K562 (cell line): ENCODE measurements at regions not wholly inside any gene's neighbourhood (a gene's known extent, or its start where the extent isn't known, plus 50 kb on each side); places are given as distances from the start of the nearest gene placed in this dataset.

Source experiments
- ATAC-seq: fragments of 200-7000 bp; cut with Tn5 transposase; 3 replicates; pipeline ENCODE4 v1.9.1; 2020; ENCODE audit warnings: moderate library complexity
- BruUV-seq: library from RNA; stranded (reverse); fragments of 400-500 nt; replicated peaks from 2 replicates; lab custom pipeline; 2021; lab: Mats Ljungman, UMichigan
- CTCF ChIA-PET: fragments of 300-600 bp; formaldehyde crosslinking; extraction: SDS; loops from one replicate; lab custom pipeline; 2021; ENCODE audit warnings: low intra/inter-chr PET ratio; lab: Yijun Ruan, JAX
- POLR2A ChIA-PET: fragments of 300-600, 350-650 bp; sonication (Branson Sonifier 250); formaldehyde crosslinking; extraction: SDS; loops from one replicate; lab custom pipeline; 2021; ENCODE audit warnings: antibody characterized with exemption, inconsistent platforms; lab: Yijun Ruan, JAX
- DNase-seq, 4 experiments: peaks; one replicate each; pipeline versions ENCODE4 v3.0.0 to v3.0.0-alpha.2; 2011 to 2018; ENCODE audit warnings: low spot score in 3 of 4, mixed read lengths in 3 of 4; ENCODE audit errors: extremely low read depth in 1 of 4
- FAIRE-seq: peaks from 2 replicates; lab custom pipeline; 2011; peaks lifted over from hg19 to GRCh38; lab: Jason Lieb, UNC
- H2AFZ ChIP-seq: 2 replicates; pipeline ENCODE4 v1.6.0; 2011; ENCODE audit warnings: low read depth, low read length, control low read depth, inconsistent platforms
- H3K27ac ChIP-seq: fragments of 200-600 bp; 3 replicates; pipeline ENCODE4 v1.8.0; 2011; ENCODE audit warnings: low read depth, mild to moderate bottlenecking, control low read depth, inconsistent platforms, low read length, moderate library complexity, mixed read lengths; ENCODE audit errors: extremely low read depth
- H3K27me3 ChIP-seq, 2 experiments: fragments of 300-600 bp in 1 of 2; 2 replicates in 1 of 2; 3 replicates in 1 of 2; pipeline versions ENCODE4 v1.6.0 to v1.8.0; 2011; ENCODE audit warnings: inconsistent platforms in 2 of 2, low read length in 2 of 2, mild to moderate bottlenecking in 1 of 2, mixed read lengths in 1 of 2, moderate library complexity in 1 of 2; ENCODE audit not compliant: control insufficient read depth in 2 of 2, insufficient read depth in 2 of 2
- H3K36me3 ChIP-seq: fragments of 300-600 bp; 3 replicates; pipeline ENCODE4 v1.8.0; 2011; ENCODE audit warnings: mild to moderate bottlenecking, low read length, inconsistent platforms; ENCODE audit not compliant: control insufficient read depth, insufficient read depth
- H3K4me1 ChIP-seq, 2 experiments: fragments of 200-600 bp in 1 of 2; replicated peaks in 1 of 2; 2 replicates in 1 of 2; 3 replicates in 1 of 2; pipeline versions ENCODE4 v1.5.1 to v1.8.0; 2011; ENCODE audit warnings: inconsistent platforms in 2 of 2, low read length in 2 of 2, mild to moderate bottlenecking in 1 of 2, mixed read lengths in 1 of 2, moderate library complexity in 1 of 2; ENCODE audit not compliant: control insufficient read depth in 2 of 2, insufficient read depth in 2 of 2
- H3K4me2 ChIP-seq: 2 replicates; pipeline ENCODE4 v1.6.1; 2011; ENCODE audit warnings: low read length, control low read depth, inconsistent platforms, mixed read lengths; ENCODE audit not compliant: insufficient read depth
- H3K4me3 ChIP-seq: fragments of 200-600 bp; sonication (generic), shearing (Covaris generic); 2 replicates; pipeline ENCODE4 v1.5.1; 2016; ENCODE audit warnings: control low read depth, inconsistent platforms
- H3K79me2 ChIP-seq: fragments of 200-600 bp; 3 replicates; pipeline ENCODE4 v1.8.0; 2011; ENCODE audit warnings: low read length, inconsistent platforms; ENCODE audit not compliant: control insufficient read depth, insufficient read depth
- H3K9ac ChIP-seq, 2 experiments: 2 replicates each; pipeline versions ENCODE4 v1.6.0 to v1.6.1; 2011; ENCODE audit warnings: low read depth in 2 of 2, low read length in 2 of 2, control low read depth in 1 of 2, inconsistent platforms in 1 of 2, mild to moderate bottlenecking in 1 of 2, mixed read lengths in 1 of 2; ENCODE audit not compliant: insufficient read depth in 1 of 2
- H3K9me1 ChIP-seq: one replicate; pipeline ENCODE4 v1.6.0; 2011; ENCODE audit warnings: inconsistent platforms, mild to moderate bottlenecking, low read length, moderate library complexity; ENCODE audit not compliant: control insufficient read depth, insufficient read depth
- H3K9me3 ChIP-seq: replicated peaks from 2 replicates; pipeline ENCODE4 v1.5.1; 2011; ENCODE audit warnings: low read depth, low read length, inconsistent platforms; ENCODE audit not compliant: control insufficient read depth, insufficient read depth
- H4K20me1 ChIP-seq: replicated peaks from 2 replicates; pipeline ENCODE4 v1.6.1; 2011; ENCODE audit warnings: low read length, inconsistent platforms, mixed read lengths; ENCODE audit not compliant: control insufficient read depth, insufficient read depth
- AFF4 ChIP-seq: sonication (generic); formaldehyde crosslinking; IDR thresholded peaks from 2 replicates; pipeline ENCODE4 v1.8.0; 2023; ENCODE audit warnings: mild to moderate bottlenecking, missing genetic modification reagents
- BACH1 ChIP-seq: fragments of 200-800 bp; sonication (Bioruptor generic); IDR thresholded peaks from 2 replicates; pipeline ENCODE4 v1.6.1; 2016; ENCODE audit warnings: missing genetic modification characterization, missing compliant biosample characterization
- ELF1 ChIP-seq: fragments of 200-800 bp; sonication (Bioruptor generic); IDR thresholded peaks from 2 replicates; pipeline ENCODE4 v1.6.1; 2016; ENCODE audit warnings: missing genetic modification characterization, missing compliant biosample characterization
- ETV6 ChIP-seq, 3 experiments: fragments of 150-350 bp in 1 of 3; sonication (generic) in 1 of 3; formaldehyde crosslinking in 1 of 3; IDR thresholded peaks; 2 replicates each; pipeline versions ENCODE4 v1.6.1 to v1.8.0; 2014 to 2022; ENCODE audit warnings: borderline replicate concordance in 2 of 3, low read depth in 2 of 3, antibody characterized with exemption in 1 of 3, low read length in 1 of 3, mild to moderate bottlenecking in 1 of 3, missing genetic modification reagents in 1 of 3
- FOXJ3 ChIP-seq: sonication (generic); formaldehyde crosslinking; IDR thresholded peaks from 2 replicates; pipeline ENCODE4 v1.4.0; 2020; ENCODE audit warnings: mild to moderate bottlenecking, missing genetic modification reagents
- HCFC1 ChIP-seq: IDR thresholded peaks from 2 replicates; pipeline ENCODE4 v1.6.1; 2012; ENCODE audit warnings: low read depth, low read length, improper control_type of control experiment
- KHSRP ChIP-seq: fragments of 450-650 bp; IDR thresholded peaks from 2 replicates; pipeline ENCODE4 v1.6.1; 2017
- MYNN ChIP-seq, 2 experiments: sonication (generic); formaldehyde crosslinking in 1 of 2; IDR thresholded peaks; 2 replicates each; pipeline versions ENCODE4 v1.5.0 to v1.6.1; 2016 to 2020; ENCODE audit warnings: antibody characterized with exemption in 1 of 2, missing genetic modification reagents in 1 of 2
- NCOA6 ChIP-seq: fragments of 450-650 bp; IDR thresholded peaks from 2 replicates; pipeline ENCODE4 v1.6.1; 2017; ENCODE audit warnings: mild to moderate bottlenecking
- PPARD ChIP-seq: fragments of 250-450 bp; sonication (Bioruptor Pico); IDR thresholded peaks from 2 replicates; pipeline ENCODE4 v1.8.0; 2022; ENCODE audit warnings: inconsistent platforms, mild to moderate bottlenecking, moderate library complexity
- RAD51 ChIP-seq: fragments of 450-650 bp; IDR thresholded peaks from 2 replicates; pipeline ENCODE4 v1.7.1; 2016; ENCODE audit warnings: low read depth, mild to moderate bottlenecking, borderline replicate concordance
- RFX1 ChIP-seq: fragments of 450-650 bp; IDR thresholded peaks from 2 replicates; pipeline ENCODE4 v1.6.1; 2016; ENCODE audit warnings: mild to moderate bottlenecking, moderate library complexity
- RUNX1 ChIP-seq: sonication (generic); IDR thresholded peaks from 2 replicates; pipeline ENCODE4 v1.6.1; 2016; ENCODE audit warnings: antibody characterized with exemption, low read depth
- SMAD1 ChIP-seq: fragments of 150-350 bp; IDR thresholded peaks from 2 replicates; pipeline ENCODE4 v1.6.1; 2014; ENCODE audit warnings: low read length, low read depth; ENCODE audit not compliant: partially characterized antibody
- STAG1 ChIP-seq: sonication (generic); formaldehyde crosslinking; IDR thresholded peaks from 2 replicates; pipeline ENCODE4 v1.5.0; 2020; ENCODE audit warnings: missing genetic modification reagents, borderline replicate concordance
- TBL1XR1 ChIP-seq, 2 experiments: IDR thresholded peaks; 2 replicates each; pipeline ENCODE4 v1.6.1; 2012; ENCODE audit warnings: improper control_type of control experiment in 2 of 2, low read length in 2 of 2, mild to moderate bottlenecking in 1 of 2
- WGBS: fragments of 100-300 bp; shearing (Covaris generic); methylation state at CpG from one replicate; pipeline ENCODE4 v1.1.6; 2016; ENCODE audit warnings: low coverage, mixed read lengths; ENCODE audit not compliant: insufficient coverage; ENCODE audit errors: missing lambda C conversion rate; 5-methylcytosine and 5-hydroxymethylcytosine counted together
- in situ Hi-C: fragments of 300-500 bp; cut with MboI; formaldehyde crosslinking; loops from 4 replicates; pipeline ENCODE4 v1.15.0; 2018; ENCODE audit warnings: inconsistent platforms, mixed read lengths
- intact Hi-C: fragments of 100-400 bp; cut with micrococcal nuclease; formaldehyde crosslinking; loops from 2 replicates; pipeline ENCODE4 v1.14.2; 2022
- TF ChIP-seq, protein P1 (sequence below): fragments of 200-800 bp; sonication (Bioruptor generic); IDR thresholded peaks from 2 replicates; pipeline ENCODE4 v1.6.1; 2017; ENCODE audit warnings: missing genetic modification characterization, missing compliant biosample characterization
- TF ChIP-seq, protein P2 (sequence below): fragments of 450-650 bp; IDR thresholded peaks from 2 replicates; pipeline ENCODE4 v1.6.1; 2014; ENCODE audit warnings: low read depth, mild to moderate bottlenecking, moderate library complexity, borderline replicate concordance

GRCh38 chr7:13235436-13235835, 548.0 kb downstream of the ARL4A start:
- Histone ChIP-seq H4K20me1 (no peaks in the 10 kb centered on the region), H3K9me3 (no peaks in the 10 kb centered on the region), H3K4me1 (no peaks in the 10 kb centered on the region), H3K79me2 (no peaks in the 10 kb centered on the region), H3K4me2 (no peak overlapping the region)
- FAIRE-seq (no peak), ATAC-seq (no peak)
- WGBS = 29% methylated on average over 1 of the region's 1 CpG
- CTCF ChIA-PET = interaction anchor here (0.6 kb wide), 1 partner anchor 1150 kb away, joined by 3 read pairs; no protein-coding TSS in a partner anchor
- no peak for TF ChIP-seq ELF1 (tag)
- TF ChIP-seq KHSRP = no peak
- TF ChIP-seq, protein P1, sequence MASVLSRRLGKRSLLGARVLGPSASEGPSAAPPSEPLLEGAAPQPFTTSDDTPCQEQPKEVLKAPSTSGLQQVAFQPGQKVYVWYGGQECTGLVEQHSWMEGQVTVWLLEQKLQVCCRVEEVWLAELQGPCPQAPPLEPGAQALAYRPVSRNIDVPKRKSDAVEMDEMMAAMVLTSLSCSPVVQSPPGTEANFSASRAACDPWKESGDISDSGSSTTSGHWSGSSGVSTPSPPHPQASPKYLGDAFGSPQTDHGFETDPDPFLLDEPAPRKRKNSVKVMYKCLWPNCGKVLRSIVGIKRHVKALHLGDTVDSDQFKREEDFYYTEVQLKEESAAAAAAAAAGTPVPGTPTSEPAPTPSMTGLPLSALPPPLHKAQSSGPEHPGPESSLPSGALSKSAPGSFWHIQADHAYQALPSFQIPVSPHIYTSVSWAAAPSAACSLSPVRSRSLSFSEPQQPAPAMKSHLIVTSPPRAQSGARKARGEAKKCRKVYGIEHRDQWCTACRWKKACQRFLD = no peak
- no peak for TF ChIP-seq AFF4 (CRISPR knock-in tag)
- TF ChIP-seq FOXJ3 = no peak
- TF ChIP-seq BACH1 (tag) = no peak
- TF ChIP-seq STAG1 (CRISPR knock-in tag) = no peak
- TF ChIP-seq ETV6 (IDR thresholded peaks at IDR 0.05; ENCODE audit: borderline replicate concordance in 1 of 2, low read depth in 2 of 2, low read length in 1 of 2) = no peak
- no peak for TF ChIP-seq ETV6 (CRISPR knock-in tag; IDR thresholded peaks at IDR 0.05; ENCODE audit: borderline replicate concordance)
- no peak for TF ChIP-seq NCOA6
- no peak for TF ChIP-seq HCFC1
- no peak for TF ChIP-seq RAD51
- TF ChIP-seq, protein P2, sequence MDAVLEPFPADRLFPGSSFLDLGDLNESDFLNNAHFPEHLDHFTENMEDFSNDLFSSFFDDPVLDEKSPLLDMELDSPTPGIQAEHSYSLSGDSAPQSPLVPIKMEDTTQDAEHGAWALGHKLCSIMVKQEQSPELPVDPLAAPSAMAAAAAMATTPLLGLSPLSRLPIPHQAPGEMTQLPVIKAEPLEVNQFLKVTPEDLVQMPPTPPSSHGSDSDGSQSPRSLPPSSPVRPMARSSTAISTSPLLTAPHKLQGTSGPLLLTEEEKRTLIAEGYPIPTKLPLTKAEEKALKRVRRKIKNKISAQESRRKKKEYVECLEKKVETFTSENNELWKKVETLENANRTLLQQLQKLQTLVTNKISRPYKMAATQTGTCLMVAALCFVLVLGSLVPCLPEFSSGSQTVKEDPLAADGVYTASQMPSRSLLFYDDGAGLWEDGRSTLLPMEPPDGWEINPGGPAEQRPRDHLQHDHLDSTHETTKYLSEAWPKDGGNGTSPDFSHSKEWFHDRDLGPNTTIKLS = no peak
- TF ChIP-seq SMAD1 = no peak
- TF ChIP-seq RUNX1 = no peak
- no peak for TF ChIP-seq RFX1
- TF ChIP-seq MYNN (IDR thresholded peaks at IDR 0.05) = no peak
- no peak for TF ChIP-seq MYNN (CRISPR knock-in tag; IDR thresholded peaks at IDR 0.05)
- TF ChIP-seq PPARD = no peak
- TF ChIP-seq TBL1XR1 (IDR thresholded peaks at IDR 0.05; ENCODE audit: low read length in 2 of 2) = no peak
- TF ChIP-seq, all 486 proteins: peak for 0
- no TSS peak for BruUV-seq
- in situ Hi-C loops (no loop called here), intact Hi-C loops (no loop called here)
- DNase-seq = no peak
- H3K27me3 ChIP-seq = no peaks in the 10 kb centered on the region
- no peaks in the 10 kb centered on the region for H3K9me1 ChIP-seq
- no peak overlapping the region for H3K9ac ChIP-seq
- H3K36me3 ChIP-seq = no peaks in the 10 kb centered on the region
- H3K4me3 ChIP-seq = no peak overlapping the region
- H2AFZ ChIP-seq = no peak overlapping the region
- POLR2A ChIA-PET = interaction anchor here (0.6 kb wide), 1 partner anchor 36 kb away, joined by 3 read pairs; no protein-coding TSS in a partner anchor
- H3K27ac ChIP-seq = no peak overlapping the region
